Iris pigment epithelial cell (primary cell): ENCODE measurements at regions not wholly inside any gene's neighbourhood (a gene's known extent, or its start where the extent isn't known, plus 50 kb on each side); places are given as distances from the start of the nearest gene placed in this dataset.

ENCODE experiments used
- DNase-seq: peaks from one replicate; pipeline ENCODE4 v3.0.0-alpha.2; 2011; ENCODE audit warnings: low read depth

GRCh38 chr3:145721273-145721805 lies 439.6 kb downstream of the PLOD2 start:
- DNase-seq, result no peak

GRCh38 chr3:145721815-145722214 lies 439.2 kb downstream of the PLOD2 start:
- DNase-seq, result no peak

GRCh38 chr3:145727476-145727875 lies 433.5 kb downstream of the PLOD2 start:
- no peak for DNase-seq

GRCh38 chr3:145735631-145736030 lies 425.4 kb downstream of the PLOD2 start:
- no peak for DNase-seq

- no peak for DNase-seq
These were observed 423.0 kb downstream of the PLOD2 start for GRCh38 chr3:145737952-145738351.

GRCh38 chr3:145739926-145740325 lies 421.1 kb downstream of the PLOD2 start:
- DNase-seq, result peak; percentile 28

GRCh38 chr3:145750657-145751056 lies 410.3 kb downstream of the PLOD2 start:
- DNase-seq, result no peak

- DNase-seq, result no peak
These were observed 408.4 kb downstream of the PLOD2 start for GRCh38 chr3:145752576-145752975.

- no peak for DNase-seq
These were observed 406.2 kb downstream of the PLOD2 start for GRCh38 chr3:145754605-145755289.

- no peak for DNase-seq
These were observed 400.9 kb downstream of the PLOD2 start for GRCh38 chr3:145760036-145760435.

- peak; percentile 5 for DNase-seq
These were observed 393.1 kb downstream of the PLOD2 start for GRCh38 chr3:145767909-145768308.

GRCh38 chr3:145776782-145777408 lies 384.1 kb downstream of the PLOD2 start:
- peak; percentile 72 for DNase-seq

- peak; percentile 21 for DNase-seq
These were observed 380.7 kb downstream of the PLOD2 start for GRCh38 chr3:145780301-145780700.

GRCh38 chr3:145785668-145786067 lies 375.3 kb downstream of the PLOD2 start:
- no peak for DNase-seq

- DNase-seq, result no peak
These were observed 363.0 kb downstream of the PLOD2 start for GRCh38 chr3:145798007-145798406.

- no peak for DNase-seq
These were observed 362.1 kb downstream of the PLOD2 start for GRCh38 chr3:145798696-145799537.

GRCh38 chr3:145801696-145802095 lies 359.3 kb downstream of the PLOD2 start:
- no peak for DNase-seq

GRCh38 chr3:145807990-145808389 lies 353.0 kb downstream of the PLOD2 start:
- DNase-seq, result peak; percentile 56

GRCh38 chr3:145812391-145812790 lies 348.6 kb downstream of the PLOD2 start:
- DNase-seq, result no peak

GRCh38 chr3:145815707-145816413 lies 345.1 kb downstream of the PLOD2 start:
- no peak for DNase-seq

- peak; percentile 0 for DNase-seq
These were observed 343.0 kb downstream of the PLOD2 start for GRCh38 chr3:145817870-145818483.

- DNase-seq, result no peak
These were observed 340.8 kb downstream of the PLOD2 start for GRCh38 chr3:145820170-145820569.
